HG03575 (cell line): ENCODE measurements at regions not wholly inside any gene's neighbourhood (a gene's known extent, or its start where the extent isn't known, plus 50 kb on each side); places are given as distances from the start of the nearest gene placed in this dataset.
"Not testable (repeated sequence)": the region's sequence is repeated elsewhere in the genome, so short reads cannot be mapped to it uniquely, and the experiment has no call there.

Source experiments
- ATAC-seq: cut with Tn5 transposase; IDR thresholded peaks from one replicate; pipeline ENCODE4 v1.9.1; 2021; ENCODE audit not compliant: unreplicated experiment, insufficient number of reproducible peaks, low FRiP score; ENCODE audit errors: extremely low read depth

DNA sequence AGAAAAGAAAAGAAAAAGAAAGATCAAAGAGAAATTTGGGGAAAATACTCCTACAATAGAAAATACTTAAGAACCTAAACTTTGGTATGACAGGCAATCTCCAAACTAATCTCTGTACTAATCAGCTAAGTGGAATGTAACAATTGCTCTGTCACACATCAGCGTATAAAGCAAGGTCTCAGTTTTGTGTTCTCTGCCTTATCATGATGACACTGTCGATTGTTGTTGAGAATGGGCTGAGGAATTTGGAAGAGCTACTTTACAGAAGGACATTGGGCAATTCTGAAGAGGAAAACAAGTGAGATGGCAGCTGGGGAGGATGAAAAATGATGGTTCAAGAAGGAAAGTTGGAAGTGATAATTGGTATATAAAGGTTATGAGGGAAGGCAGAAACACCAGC is 486.0 kb upstream of the HTR2C start:
- ATAC-seq = no peak

DNA sequence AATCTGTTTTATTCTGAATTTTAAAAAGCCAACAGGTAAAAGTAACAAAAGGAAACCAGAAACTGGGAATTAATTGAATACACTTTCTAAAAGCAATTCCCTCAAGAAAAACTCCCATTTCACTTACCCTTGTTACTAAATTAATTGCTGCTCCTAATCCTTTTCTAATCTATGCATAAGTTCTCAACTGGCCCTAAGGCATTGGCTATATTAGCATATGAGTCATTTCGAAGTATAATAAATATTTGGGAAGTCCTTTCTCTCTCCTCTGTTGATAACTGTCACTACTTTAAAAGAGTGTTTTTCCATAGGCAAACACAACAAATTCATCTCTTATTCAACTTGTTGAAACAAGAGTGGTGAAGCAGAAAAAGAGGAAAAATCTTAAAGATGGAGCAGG is 486.5 kb upstream of the HTR2C start:
- ATAC-seq = no peak

DNA sequence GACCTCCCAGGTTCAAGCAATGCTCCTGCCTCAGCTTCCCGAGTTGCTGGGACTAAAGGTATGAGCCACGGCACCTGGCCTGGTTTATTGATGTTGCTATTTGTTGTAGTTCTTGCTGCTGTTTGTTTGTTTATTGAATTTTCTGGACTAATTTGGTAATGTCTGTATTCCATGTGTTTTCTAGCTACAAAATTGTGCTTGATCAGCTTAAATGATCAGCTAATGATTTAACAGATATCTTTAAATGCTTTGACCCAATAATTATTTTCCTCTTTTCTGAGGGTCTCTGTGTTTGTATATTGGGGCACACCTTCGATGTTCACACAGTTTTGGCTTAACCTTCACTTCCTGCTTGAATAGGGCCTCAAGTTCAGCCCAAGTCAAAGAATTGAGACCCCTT is 488.1 kb upstream of the HTR2C start:
- ATAC-seq = no peak

DNA sequence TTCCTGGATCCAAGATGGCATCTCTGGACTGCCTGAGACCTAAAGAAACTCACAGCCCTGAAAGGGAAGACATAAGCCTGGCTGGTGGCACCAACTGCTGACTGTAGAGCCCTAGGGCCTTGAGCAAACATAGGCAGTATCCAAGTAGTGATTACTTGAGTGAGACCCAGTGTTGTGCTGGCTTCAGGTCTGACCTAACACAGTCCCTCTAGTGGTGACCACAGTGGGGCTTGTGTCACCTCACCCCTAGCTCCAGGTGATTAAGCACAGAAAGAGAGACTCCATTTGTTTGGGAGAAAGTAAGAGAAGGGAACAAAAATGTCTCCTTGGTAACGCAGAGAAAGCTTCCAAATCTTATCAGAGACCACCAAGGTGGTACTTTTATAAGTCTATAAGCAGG is 496.3 kb upstream of the HTR2C start:
- no peak for ATAC-seq

- no peak for ATAC-seq
Observed at GRCh38 chrX:114077773-114078172, 506.1 kb upstream of the HTR2C start.

DNA sequence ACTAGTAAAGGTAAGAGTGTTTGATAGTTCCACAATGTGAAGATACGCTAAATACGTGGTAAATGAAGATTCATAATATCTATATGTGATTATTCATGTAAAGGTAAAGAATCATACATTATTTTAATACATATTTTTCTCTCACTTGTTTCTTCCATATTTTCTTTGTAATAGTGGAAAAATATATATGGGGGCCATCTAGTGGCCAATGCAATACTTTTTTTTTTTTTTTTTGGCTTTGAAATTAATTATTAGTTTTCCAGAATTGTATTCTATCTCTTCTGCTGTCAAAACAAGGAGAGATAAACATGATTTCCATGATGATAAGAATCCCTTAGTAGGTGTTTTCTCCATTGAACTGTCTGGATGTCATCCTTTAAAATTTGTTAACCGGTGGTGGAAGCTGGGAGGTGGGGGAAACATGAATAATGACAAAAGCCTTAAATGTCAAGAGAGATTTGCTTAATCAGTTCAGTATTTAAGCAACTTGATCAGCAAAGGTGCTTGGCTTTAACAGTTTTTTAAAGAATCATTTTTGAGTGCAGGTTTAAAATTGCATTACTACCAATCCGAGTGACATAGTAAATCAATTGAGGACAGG is 508.7 kb upstream of the HTR2C start:
- ATAC-seq = no peak

DNA sequence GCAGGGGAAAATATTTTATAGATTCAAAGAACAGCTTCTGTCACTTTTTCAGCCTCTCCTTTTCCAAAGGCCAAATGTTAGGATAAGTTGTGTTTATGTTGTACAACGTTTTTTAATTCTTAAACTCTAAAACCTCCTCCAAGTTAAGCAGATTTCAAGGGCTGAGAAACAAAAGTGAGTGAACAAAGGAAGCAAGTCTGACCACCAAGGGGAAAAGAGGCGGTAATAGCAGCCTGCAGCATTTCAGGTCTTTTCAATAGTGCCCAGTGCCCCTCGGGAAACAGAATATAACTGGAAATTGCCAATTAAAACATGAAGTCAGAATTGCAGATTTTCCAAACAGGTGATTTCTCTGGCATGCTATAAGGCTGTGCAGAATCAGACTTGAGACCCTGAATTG is 510.0 kb upstream of the HTR2C start:
- ATAC-seq = no peak

- no peak for ATAC-seq
Observed at GRCh38 chrX:114071412-114071811, 512.5 kb upstream of the HTR2C start.

DNA sequence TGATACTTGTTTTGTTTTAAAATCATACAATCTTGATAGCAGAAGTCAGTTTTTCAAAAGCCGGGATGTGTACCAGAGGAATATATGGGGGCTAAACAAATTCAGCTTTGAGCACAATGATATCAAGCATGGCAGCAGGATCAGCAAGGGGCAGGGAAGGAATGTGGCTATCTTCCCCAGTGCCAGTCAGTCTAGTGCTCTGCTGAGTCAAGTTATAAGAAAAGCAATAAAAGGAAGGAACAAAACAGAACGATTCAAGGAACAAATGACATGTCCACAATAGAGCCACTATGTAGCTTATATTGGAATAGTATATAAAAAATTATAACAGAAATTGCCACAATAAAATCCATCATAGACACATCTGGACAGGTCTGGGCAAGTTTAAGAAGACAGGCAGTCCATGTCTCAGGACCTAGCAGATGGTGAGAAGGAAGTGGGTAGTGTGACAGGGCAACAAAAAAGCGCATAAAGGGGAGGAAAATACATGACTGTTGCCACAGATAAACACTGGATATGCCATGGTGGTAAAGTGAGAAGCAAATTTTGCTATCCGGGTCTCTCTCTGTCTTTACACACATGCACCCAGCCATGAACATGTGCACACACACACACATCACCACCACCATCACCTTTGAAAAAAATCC is 518.2 kb upstream of the HTR2C start:
- ATAC-seq = no peak

GRCh38 chrX:114061226-114061625 is 522.7 kb upstream of the HTR2C start:
- no peak for ATAC-seq

DNA sequence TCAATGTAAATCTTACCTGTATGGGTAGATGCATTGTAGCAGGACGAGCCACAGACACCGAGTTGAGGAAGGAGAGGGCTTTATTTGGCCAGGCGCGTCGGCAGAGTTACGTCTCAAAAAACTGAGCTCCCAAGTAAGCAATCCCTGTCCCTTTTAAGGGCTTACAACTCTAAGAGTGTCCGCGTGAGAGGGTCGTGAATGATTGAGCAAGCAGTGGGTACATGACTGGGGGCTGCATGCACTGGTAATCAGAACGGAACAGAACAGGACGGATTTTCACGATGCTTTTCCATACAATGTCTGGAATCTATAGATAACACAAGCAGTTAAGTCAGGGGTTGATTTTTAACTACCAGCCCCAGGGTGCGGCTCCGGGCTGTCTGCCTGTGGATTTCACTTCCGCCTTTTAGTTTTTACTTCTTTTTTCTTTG is 524.9 kb upstream of the HTR2C start:
- ATAC-seq = no peak

DNA sequence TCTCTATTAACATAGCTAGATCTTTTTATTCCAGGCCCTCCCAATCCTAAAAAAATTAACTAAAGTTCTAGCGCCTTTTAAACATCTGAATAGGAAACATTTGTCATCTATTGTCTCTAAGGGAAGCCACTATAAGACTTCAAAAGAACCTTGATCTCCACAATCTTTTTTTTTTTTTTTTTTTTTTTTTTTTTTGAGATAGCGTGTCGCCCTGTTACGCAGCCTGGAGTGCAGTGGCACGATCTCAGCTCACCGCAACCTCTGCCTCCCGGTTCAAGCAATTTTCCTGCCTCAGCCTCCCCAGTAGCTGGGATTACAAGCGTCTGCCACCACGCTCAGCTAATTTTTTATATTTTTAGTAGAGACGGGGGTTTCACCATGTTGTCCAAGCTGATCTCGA is 526.5 kb upstream of the HTR2C start:
- not testable (repeated sequence) for ATAC-seq

- no peak for ATAC-seq
Observed at GRCh38 chrX:114051667-114052315, 532.1 kb upstream of the HTR2C start.

DNA sequence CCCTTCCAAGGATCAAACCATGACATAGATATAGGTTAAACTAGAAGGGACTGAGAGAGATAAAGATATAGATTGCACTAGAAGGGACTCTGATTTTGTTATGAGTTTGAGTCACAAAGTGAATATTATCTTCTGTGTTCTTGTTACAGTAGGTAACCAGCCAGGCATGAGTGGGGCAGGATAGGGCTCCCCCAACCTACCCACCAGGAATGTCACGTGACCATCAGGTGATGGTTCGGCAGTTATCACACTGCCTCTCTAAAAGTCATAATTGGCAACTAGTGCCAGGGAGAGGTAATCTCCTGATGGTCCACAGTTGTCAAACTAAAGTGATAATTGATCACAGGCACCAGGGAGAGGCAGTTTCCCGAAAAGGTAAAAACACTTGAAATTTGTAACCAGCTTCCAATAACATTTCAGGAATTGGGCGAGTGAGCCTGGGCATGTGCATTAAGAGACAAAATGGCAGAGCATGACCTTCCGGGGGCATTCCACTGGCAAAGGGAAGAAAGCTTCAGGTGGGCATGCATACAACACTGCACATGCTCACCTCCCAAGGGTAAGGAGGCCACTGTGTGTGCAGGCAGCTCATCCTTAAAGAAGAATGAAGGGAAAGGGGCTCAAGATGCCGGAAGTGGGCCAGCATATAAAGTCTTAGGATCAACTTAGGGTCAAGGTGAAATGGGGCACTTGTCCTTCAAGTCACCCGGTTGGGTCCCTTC is 533.6 kb upstream of the HTR2C start:
- ATAC-seq = no peak

- no peak for ATAC-seq
Observed at GRCh38 chrX:114049063-114049462, 534.8 kb upstream of the HTR2C start.

DNA sequence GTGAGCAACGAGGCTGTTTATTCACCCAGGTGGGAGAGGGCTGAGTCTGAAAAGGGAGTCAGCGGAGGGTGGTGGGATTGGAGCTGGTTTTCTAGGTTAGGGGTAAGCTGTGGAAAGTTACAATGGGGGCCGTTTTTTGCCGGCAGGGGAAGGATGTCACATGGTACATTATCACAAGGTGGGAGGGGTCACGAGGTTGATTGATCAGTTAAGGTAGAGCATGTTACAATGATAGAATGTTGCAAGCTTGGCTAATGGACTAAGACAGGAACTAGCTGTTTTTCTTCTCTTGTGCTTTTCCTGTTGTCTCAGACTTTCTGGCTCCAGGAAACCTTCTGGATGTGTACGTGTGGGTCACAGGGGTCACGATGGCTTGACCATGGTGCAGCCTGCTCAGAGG is 536.3 kb upstream of the HTR2C start:
- ATAC-seq = no peak

- no peak for ATAC-seq
Observed at GRCh38 chrX:114046695-114047279, 537.1 kb upstream of the HTR2C start.

DNA sequence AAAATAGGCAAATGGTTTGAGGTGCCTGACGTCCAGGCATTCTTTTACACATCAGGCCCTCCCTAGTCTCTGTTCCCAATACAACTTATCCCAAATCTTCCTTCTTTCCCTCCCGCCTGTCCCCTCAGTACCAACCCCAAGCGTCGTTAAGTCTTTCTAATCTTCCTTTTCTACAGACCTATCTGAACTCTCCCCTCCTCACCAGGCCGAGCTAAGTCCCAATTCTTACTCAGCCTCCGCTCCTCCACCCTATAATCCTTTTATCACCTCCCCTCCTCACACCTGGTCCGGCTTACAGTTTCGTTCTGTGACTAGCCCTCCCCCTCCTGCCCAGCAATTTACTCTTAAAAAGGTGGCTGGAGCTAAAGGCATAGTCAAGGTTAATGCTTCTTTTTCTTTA is 542.4 kb upstream of the HTR2C start:
- ATAC-seq = not testable (repeated sequence)

DNA sequence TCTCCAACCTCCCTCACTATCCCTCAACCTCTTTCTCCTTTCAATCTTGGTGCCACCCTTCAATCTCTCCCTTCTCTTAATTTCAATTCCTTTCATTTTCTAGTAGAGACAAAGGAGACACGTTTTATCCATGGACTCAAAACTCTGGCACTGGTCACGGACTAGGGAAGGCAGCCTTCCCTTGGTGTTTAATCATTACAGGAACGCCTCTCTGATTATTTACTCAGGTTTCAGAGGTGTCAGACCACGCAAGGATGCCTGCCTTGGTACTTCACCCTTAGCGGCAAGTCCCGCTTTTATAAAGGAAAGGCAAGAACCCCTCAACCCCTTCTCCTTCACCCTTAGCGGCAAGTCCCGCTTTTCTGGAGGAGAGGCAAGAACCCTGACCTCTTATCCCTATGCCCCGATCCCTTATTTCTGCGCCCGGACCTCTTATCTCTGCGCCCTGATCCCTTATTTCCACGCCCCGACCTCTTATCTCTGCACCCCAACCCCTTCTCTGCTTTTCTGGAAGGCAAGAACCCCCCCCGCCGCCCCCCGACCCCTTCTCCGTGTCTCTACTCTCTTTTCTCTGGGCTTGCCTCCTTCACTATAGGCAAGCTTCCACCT is 543.1 kb upstream of the HTR2C start:
- ATAC-seq = not testable (repeated sequence)
